B cell (primary cell): ENCODE measurements at regions not wholly inside any gene's neighbourhood (a gene's known extent, or its start where the extent isn't known, plus 50 kb on each side); places are given as distances from the start of the nearest gene placed in this dataset.

ENCODE experiments used
- EZH2 ChIP-seq: IDR thresholded peaks from 2 replicates; pipeline ENCODE4 v1.6.1; 2012; ENCODE audit warnings: borderline replicate concordance, low read depth, mild to moderate bottlenecking, moderate library complexity, low read length; ENCODE audit not compliant: insufficient read depth, poor library complexity, severe bottlenecking
- TF ChIP-seq, protein P1 (sequence below): fragments of 200-600 bp; IDR thresholded peaks from one replicate; pipeline ENCODE4 v1.8.0; 2022; ENCODE audit warnings: antibody characterized with exemption, mild to moderate bottlenecking

DNA sequence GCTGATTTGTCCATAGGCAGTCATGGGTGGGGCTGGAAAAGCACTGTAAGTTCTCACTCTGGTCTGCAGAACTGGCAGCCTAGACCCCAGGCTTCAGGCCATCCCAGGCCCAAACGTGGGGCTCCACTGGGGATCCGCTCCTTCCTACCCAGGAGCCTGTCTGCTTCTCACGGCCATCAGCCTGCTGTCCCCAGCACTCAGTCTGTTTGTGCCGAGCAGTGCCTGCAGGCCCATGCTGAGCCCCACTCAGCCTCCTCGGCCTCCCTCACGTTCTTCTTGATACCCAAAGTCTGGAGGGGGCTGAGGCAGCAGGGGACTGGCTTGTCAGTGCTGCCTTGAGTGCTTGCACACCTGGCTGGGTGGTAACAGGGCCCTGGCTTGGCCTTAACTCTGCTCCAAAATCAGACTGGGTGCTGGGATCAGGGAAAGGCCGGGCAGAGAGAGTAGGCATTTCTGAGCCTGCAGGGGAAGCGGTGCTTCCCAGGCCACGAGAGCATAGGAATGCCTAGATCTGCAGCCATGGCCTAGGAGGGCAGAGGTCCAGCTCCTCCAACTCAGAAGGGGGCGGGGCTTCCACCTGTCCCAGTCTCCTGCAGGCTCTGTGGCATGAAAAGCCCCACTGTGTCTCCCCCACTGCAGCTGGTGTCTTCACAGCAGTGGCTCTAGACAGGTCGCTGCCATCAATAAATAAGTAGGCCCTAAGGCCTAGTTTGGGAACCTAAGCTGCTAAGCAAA is 772.4 kb upstream of the FBXO33 start:
- TF ChIP-seq EZH2 = no peak
- TF ChIP-seq, protein P1, sequence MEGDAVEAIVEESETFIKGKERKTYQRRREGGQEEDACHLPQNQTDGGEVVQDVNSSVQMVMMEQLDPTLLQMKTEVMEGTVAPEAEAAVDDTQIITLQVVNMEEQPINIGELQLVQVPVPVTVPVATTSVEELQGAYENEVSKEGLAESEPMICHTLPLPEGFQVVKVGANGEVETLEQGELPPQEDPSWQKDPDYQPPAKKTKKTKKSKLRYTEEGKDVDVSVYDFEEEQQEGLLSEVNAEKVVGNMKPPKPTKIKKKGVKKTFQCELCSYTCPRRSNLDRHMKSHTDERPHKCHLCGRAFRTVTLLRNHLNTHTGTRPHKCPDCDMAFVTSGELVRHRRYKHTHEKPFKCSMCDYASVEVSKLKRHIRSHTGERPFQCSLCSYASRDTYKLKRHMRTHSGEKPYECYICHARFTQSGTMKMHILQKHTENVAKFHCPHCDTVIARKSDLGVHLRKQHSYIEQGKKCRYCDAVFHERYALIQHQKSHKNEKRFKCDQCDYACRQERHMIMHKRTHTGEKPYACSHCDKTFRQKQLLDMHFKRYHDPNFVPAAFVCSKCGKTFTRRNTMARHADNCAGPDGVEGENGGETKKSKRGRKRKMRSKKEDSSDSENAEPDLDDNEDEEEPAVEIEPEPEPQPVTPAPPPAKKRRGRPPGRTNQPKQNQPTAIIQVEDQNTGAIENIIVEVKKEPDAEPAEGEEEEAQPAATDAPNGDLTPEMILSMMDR = no peak
